H1 (cell line): ENCODE measurements at regions not wholly inside any gene's neighbourhood (a gene's known extent, or its start where the extent isn't known, plus 50 kb on each side); places are given as distances from the start of the nearest gene placed in this dataset.

Experiments used
- CTCF ChIP-seq, 3 experiments: IDR thresholded peaks; 1 replicate in 2 of 3; 2 replicates in 1 of 3; pipeline versions ENCODE4 v1.5.1 to v1.6.1; 2011; ENCODE audit warnings: low read length in 3 of 3, mild to moderate bottlenecking in 3 of 3, inconsistent platforms in 2 of 3, low read depth in 1 of 3, moderate library complexity in 1 of 3; ENCODE audit not compliant: insufficient read depth in 1 of 3; ENCODE audit errors: control extremely low read depth in 1 of 3
- EZH2 ChIP-seq: fragments of 200-600 bp; sonication (generic); IDR thresholded peaks from 2 replicates; pipeline ENCODE4 v1.7.1; 2012; ENCODE audit warnings: low read depth, mild to moderate bottlenecking, moderate library complexity, low read length, inconsistent platforms; ENCODE audit not compliant: severe bottlenecking
- RAD21 ChIP-seq, 2 experiments: IDR thresholded peaks in 1 of 2; conservative IDR thresholded peaks in 1 of 2; 2 replicates each; pipeline ENCODE4 v1.6.1; 2011; ENCODE audit warnings: low read depth in 2 of 2, low read length in 2 of 2, improper control_type of control experiment in 1 of 2, inconsistent platforms in 1 of 2, mild to moderate bottlenecking in 1 of 2, moderate library complexity in 1 of 2
- YY1 ChIP-seq: IDR thresholded peaks from 2 replicates; pipeline ENCODE4 v1.6.1; 2011; ENCODE audit warnings: low read depth, mild to moderate bottlenecking, low read length

DNA sequence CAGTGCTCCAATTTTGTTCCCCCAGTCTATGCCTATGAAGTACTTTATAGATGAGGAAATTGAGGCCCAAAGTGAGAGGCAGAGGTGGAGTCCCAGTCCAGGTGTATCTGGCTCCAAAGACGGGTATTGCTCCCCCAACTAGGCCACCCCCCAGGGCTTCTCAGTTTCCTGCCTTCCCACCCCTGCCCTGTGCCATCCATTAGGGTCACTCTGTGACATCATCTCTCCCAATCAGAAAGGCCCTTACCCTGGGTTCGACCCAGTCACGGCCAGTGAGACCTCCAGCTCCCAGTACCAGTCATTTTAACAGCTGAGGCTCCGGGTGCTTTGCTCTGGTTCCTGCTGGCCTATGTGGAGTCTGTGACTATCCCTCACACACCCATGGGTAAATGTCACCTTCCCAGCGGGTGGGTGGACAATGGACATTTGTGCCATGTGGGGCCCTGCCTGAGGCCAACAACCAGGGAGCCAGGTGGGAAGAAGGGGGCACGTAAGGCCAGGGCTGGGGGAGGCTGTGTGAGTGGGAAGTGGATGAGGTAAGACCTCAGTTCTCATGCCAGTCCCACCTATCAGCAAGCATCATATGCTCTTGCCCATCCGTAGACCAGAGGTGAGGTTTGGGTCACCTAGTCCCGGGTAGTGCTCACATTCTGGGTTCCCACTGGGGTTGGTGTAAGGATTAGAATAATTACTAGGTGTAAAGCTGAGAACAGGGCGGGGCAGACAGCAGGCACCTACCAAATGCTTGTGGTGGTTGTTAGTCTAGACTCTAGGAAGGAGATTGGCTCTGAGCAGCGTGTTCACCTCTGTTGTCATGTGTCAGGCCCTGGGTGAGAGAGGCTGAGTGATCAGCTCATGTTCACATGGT is 685.9 kb downstream of the MATN1 start:
- no peak for TF ChIP-seq YY1
- no peak for TF ChIP-seq CTCF (IDR thresholded peaks at IDR 0.05; ENCODE audit: control extremely low read depth in 1 of 3, insufficient read depth in 1 of 3, low read depth in 1 of 3, low read length in 3 of 3)
- no peak for TF ChIP-seq RAD21 (IDR thresholded peaks at IDR 0.05 in 1 of 2, conservative IDR thresholded peaks at IDR 0.05 in 1 of 2; ENCODE audit: low read depth in 2 of 2, low read length in 2 of 2)
- no peak for TF ChIP-seq EZH2
